Heart left ventricle (tissue), 13 donors: ENCODE measurements at regions not wholly inside any gene's neighbourhood (a gene's known extent, or its start where the extent isn't known, plus 50 kb on each side); places are given as distances from the start of the nearest gene placed in this dataset.

Experiments
- POLR2A ChIP-seq, 2 donors: fragments of 450-650 bp; IDR thresholded peaks; one replicate each; pipeline ENCODE4 v1.6.1; 2017; ENCODE audit warnings: antibody characterized with exemption in 2 of 2, mild to moderate bottlenecking in 2 of 2, moderate library complexity in 2 of 2
- TF ChIP-seq, protein P1 (sequence below), 12 donors: fragments of 200-600 bp; sonication (generic) in 4 of 12; IDR thresholded peaks; one replicate each; pipeline versions ENCODE4 v1.5.0 to v1.8.0; 2018 to 2022; ENCODE audit warnings: antibody characterized with exemption in 12 of 12, mild to moderate bottlenecking in 5 of 12
- donor health status: ischemic (EF 13 %, LVEDD 7.1; RV severe dilation, severe dysfunction).
- donor health status: DM: no; HTN: yes; CAD: no.
- donor health status: DM: no; HTN: no; CAD: no.
- donor health status: ischemic (EF 25% LVEDD 6.9; RV normal size, moderate dysfunction).
- donor health status: ischemic (EF 25% LVEDD 5.7; RV mildly dilated, moderate dysfunction).
- donor health status: ischemic (EF 35%, LVEDD 5.7; RV mildly dilated, moderate dysfunction).
- donor health status: nonischemic (EF 11% LVEDD 7.7; RV severe dilation, severe dysfunction).
- donor health status: DM: yes; HTN: yes; CAD: no.
- donor health status: PGD.
- donor health status: ischemic (EF 29% LVEDD 5.4; RV normal size, mild dysfunction).
- donor health status: nonischemic (EF 23%, LVEDD 6.1; RV moderate dilation, normal function).

DNA sequence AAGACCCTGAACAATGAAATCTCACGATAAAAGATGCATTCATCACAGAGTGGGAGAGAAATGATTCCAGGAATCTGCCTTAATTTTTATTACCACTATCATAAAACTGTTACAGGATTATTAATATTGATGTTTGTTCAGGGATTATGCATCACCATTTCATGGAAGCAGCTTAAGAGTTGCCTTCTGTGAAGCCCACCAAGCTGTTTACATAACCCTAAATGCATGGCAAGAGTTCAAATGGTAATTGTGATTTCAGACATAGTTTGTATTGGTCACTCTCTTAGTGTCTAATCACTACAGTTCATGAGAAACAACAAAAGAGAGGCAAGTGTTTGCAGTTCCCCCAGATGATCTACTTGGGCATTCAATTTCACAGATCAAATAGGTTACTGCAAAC lies 527.7 kb downstream of the RPS29 start:
- no peak for TF ChIP-seq POLR2A (IDR thresholded peaks at IDR 0.05)
- TF ChIP-seq, protein P1, sequence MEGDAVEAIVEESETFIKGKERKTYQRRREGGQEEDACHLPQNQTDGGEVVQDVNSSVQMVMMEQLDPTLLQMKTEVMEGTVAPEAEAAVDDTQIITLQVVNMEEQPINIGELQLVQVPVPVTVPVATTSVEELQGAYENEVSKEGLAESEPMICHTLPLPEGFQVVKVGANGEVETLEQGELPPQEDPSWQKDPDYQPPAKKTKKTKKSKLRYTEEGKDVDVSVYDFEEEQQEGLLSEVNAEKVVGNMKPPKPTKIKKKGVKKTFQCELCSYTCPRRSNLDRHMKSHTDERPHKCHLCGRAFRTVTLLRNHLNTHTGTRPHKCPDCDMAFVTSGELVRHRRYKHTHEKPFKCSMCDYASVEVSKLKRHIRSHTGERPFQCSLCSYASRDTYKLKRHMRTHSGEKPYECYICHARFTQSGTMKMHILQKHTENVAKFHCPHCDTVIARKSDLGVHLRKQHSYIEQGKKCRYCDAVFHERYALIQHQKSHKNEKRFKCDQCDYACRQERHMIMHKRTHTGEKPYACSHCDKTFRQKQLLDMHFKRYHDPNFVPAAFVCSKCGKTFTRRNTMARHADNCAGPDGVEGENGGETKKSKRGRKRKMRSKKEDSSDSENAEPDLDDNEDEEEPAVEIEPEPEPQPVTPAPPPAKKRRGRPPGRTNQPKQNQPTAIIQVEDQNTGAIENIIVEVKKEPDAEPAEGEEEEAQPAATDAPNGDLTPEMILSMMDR (IDR thresholded peaks at IDR 0.05), result no peak
